NCI-H1694 treated with DMSO at 0.1 percent for 48 hours (cell line): ENCODE measurements at regions not wholly inside any gene's neighbourhood (a gene's known extent, or its start where the extent isn't known, plus 50 kb on each side); places are given as distances from the start of the nearest gene placed in this dataset.

Experiments used
- DNase-seq: peaks from one replicate; lab custom pipeline; 2025; lab: John Stamatoyannopoulos, UW

- DNase-seq = no peak
Observed at GRCh38 chr15:87805117-87805820, 451.3 kb downstream of the NTRK3 start.

DNA sequence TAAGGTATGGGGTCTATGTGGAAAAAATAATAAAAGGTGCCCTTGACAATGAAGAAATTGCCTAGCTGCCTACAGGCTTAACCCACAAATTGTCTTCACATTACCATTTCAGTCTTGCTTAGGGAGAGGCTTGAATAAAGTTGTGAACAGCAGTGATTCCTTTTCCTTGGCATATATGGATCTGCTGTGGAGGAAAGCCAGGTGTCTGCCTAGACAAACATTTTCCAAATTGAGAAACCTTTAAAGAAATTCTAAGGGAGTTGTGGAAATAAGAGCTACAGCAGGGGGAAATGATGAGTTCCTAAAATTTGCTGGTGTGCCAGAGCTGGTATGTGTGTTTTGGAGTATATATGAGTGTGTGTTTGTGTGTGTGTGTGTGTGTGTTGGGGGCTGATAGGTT lies 452.1 kb downstream of the NTRK3 start:
- no peak for DNase-seq

DNA sequence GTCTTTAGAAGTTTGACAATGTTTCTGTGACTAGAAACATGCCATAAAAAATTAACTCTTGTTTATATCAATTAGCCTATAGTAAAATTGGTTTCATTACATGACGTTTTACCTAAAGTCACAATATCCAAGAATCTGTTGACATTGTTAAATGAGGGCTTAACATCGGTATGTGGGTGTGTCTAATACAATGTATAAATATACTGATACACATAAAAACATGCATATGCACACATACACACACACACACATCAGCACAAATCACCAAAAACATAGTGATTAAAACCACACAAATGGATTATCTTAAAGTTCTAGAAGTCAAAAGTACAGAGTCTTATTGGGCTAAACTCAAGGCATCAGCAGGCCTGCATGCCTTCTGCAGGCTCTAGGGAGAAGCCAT lies 456.7 kb downstream of the NTRK3 start:
- no peak for DNase-seq

DNA sequence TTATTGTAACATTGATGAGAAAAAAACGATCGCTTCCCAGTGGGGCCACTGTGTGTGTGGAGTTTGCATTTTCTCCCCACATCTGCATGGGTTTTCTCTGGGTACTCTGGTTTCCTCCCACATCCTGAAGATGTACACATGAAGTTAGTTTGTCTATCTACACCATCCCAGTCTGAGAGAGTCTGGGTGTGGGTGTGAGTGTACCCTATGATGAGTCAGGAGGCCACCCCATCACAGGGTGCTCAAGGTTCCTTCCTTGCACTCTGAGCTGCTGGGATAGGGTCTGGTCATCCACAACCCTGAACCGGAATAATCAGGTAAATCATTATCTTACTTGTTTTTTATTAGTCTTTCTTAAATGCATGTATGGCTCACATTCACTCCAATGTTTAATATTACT lies 457.1 kb downstream of the NTRK3 start:
- no peak for DNase-seq

DNA sequence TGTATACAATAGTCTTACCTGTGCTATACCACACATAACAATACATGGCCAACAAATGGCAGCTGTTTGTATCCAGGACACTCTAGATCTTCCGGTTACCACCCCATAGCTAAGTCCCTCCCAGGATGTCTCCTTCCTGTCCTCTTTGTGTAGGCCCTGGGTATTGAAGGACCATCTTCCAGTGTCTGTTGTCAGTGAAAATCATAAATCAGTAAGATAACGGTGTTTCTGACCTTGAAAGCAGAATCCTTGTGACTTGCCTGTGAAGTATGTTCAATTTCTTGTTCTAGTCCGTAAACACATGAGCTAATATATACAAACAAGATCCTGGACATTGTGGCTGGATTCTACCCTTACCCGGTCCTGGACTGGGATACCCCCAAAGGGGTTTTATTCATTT lies 462.8 kb downstream of the NTRK3 start:
- DNase-seq = no peak

GRCh38 chr15:87792250-87793040 lies 464.1 kb downstream of the NTRK3 start:
- no peak for DNase-seq

DNA sequence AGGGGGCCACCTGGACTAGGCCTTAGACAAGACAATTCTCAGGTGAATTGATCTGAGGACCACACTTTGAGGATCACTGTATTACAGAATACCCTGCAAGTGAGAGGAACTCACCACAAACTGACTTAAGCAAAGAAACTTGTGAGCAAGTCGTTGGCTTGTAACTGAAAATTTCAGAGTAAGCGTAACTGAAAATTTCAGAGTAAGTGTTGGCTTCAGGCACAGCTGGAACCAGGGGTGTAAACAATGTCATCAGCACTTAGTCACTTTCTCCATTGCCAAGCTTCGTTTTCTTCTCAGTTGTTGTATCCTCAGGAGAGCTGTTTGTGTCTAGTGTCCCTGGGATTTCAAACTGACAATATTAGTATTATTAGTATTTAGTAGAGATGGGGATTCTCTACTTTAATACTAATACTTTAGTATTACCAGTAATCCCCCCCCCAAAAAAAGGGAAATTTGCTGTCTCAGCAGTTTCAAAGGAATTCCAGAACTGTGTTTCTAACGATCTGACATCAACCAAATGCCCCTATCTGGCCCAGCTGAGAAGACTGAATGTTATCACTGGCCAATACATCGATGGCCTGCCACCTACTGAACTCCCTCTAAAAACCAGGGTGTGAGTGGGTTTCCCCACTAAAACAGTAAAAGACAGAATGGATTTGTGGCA lies 474.4 kb downstream of the NTRK3 start:
- DNase-seq = no peak

DNA sequence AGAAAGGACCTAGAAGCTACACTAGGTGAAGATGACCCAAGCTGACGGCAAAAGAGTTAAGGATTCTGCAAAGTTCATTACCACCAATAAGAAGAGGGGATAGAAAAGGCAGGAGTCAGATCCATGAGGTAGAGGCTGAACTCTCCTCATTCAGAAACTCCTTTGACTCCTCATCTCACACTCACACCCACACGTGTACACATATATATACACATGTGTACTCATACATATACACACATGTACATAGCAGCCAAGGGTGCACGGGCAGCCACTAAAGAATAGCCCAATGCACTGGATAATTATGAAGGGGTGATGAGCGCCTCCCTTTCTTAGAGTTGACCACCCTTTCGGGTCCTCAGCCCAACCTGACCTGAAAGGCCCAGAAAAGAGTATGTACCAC lies 476.8 kb downstream of the NTRK3 start:
- DNase-seq = no peak

DNA sequence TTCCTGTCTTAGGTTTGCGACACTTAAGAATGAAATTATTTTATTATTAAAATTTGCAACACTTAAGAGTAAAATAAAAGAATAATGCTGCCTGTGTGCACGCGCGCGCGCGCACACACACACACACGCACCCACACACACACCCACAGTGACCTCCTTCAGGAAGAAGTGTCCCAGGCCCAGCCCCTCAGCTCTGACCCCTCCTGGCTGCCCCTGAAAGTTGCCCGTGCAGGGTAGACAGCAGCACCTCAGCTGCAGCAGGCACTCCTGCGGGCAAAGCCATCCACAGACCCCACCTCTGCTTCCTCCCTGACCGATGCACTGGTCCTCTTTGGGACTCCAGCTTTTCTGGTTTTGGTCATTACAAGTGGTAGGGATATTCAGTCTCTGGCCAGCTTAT lies 478.2 kb downstream of the NTRK3 start:
- no peak for DNase-seq

- DNase-seq = no peak
Observed at GRCh38 chr15:87777054-87777561, 479.4 kb downstream of the NTRK3 start.

DNA sequence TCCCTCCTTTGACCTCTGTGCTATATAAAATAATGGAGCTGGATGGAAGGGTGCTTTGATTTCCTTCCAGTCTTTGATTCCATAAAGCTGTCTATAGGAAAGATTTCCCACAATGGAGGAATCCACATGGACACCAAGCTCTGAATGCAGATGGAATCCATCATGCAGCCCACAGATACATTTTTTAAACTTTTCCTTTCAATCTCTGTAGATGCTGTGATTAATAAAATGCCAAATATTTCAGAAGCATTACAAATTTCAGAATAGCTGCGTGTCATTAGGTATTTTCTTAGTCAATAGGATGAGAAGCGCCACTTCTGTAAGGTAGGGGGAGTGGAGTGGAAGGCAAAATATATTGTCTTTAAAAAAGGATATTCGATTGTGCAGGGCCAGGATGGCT lies 489.0 kb downstream of the NTRK3 start:
- no peak for DNase-seq

DNA sequence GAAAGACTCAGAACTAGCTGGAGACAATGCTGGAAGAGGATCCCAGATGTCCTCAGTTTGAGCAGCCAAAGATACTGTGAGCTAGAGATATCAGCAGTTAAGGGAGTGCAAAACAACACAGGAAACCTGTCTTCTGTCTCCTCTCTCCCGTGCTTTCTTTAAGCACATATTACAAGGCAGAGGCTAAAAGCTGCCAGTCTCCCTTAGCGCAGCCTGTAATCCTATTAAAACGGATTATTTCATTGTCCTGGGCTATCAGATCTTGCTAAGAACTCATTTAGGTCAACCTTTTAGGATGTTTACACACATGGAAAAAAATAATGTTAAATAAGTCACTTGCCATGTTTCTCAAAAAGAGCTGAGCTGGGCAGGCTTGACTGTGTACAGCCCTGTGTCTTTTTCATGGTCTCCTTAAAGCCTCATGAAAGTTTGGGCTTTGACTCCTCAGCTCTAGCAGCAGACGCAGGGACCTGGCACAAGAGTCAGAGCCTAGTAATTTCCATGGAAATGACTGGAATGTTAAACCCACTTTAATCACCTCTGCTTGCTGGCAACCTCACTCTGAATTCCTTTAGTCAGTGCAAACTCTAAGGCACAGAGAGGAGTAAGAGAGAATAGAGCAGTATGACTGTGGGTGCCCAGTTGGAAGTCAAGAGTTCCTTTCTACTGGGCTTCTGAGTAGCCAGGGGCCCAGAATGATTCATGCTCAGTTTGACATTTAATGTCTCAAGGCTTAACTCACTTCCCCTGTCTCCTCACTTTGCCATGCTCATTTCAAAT lies 491.9 kb downstream of the NTRK3 start:
- no peak for DNase-seq

DNA sequence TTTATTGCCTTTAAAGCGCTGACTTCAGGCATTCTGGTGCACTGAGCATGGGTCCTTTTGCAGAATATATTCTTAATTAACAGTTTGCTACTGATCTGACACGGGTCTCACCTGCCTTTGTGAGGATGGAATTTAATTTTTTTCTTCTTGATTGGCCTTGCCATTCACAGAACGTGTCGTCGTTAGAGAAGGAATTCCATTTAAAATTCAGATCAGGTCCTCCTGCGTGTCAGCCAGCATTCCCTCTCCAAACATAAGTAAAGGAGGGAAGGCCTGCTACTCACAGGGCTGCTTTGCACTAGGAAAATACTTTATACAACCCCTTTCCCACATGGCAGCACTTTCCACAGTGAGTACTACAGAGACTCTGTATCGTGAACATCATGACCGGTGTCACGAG lies 492.7 kb downstream of the NTRK3 start:
- no peak for DNase-seq

GRCh38 chr15:87761736-87762509 lies 494.6 kb downstream of the NTRK3 start:
- DNase-seq = no peak

DNA sequence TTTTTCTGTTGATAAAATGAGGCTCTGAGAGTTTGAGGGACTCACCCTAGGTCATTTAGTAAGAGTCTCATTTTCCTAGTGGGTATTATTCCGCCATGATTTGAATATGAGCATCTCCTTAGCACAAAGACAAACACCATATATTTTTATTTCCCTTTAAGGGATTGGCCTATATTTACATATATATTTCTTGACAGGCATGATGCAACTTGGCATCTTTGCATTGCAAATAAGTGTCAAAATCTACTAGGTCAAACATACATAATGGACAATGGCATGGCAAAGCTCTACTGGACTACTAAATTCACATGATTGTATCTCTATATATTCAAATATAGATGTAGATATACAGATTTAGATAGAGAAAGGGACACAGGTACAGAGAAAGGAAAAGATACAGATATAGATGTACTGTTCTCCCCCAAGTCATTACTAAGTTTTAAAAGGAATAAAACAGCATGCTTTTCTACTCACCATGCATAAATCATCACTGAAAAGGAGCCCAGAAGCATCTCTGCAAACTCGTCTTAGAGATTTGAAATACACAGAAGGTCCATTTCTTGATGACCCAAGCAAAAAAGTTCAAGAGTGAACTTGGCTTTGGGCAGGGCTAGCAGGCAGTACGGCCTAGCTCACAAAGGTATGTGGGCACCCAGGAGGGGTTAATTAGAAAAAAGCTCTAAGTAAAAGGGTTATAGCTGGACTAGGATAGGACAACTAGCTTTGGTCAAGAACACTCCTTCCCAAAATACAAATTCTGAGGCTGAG lies 495.8 kb downstream of the NTRK3 start:
- DNase-seq = no peak

DNA sequence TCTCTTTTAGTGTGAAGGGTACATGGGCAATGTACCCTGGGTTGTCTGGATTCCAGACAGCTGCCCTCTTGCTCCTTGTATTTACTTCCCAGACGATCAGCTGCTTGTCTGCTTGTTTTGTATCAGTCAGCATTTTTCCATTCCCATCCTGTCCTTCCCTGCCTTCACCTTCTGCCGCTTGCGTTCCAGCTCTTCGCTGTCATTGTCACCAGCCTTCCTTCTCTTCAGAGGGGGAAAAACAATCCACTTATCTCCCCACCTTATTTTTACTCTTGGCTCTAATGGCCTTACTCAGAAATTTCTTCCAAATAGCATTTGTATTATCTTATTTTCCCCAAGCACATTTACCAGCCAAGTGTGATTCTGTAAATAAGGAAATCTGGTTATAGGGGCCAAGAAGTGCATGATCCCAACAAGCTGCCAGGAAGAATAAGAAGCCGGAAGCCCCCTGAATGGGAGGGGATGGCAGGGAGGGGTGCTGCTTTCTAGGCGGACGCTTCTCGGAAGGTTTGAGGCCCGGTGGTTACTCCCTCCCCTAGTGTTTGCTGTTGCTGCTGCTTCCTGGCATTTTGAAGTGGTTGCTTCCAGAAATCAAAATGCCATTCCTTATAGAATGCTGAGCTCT lies 497.6 kb downstream of the NTRK3 start:
- no peak for DNase-seq

GRCh38 chr15:87757084-87757483 lies 499.5 kb downstream of the NTRK3 start:
- DNase-seq = no peak

GRCh38 chr15:87756072-87756471 lies 500.5 kb downstream of the NTRK3 start:
- DNase-seq = no peak

DNA sequence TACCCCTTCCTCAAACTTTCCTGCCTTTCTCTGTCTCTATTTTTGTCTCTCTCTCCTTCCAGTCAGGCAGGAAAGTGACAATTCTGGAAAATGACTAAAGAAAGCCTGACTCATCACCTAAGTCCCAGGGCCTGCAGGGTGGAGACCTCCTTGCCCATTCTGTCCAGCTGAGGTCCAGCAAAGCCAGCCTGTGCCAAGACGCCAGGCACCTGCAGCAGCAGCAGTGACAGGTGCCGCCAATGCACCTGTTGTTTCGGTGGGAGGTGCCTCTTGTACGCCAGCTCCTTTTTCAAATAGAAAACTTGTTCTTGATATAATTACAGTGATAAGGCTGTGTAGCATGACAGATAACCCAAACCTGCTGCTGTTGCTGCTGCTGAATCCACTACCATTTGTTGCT lies 501.3 kb downstream of the NTRK3 start:
- no peak for DNase-seq

GRCh38 chr15:87753539-87753938 lies 503.0 kb downstream of the NTRK3 start:
- no peak for DNase-seq
